ENCODE measurements at regions not wholly inside any gene's neighbourhood (a gene's known extent, or its start where the extent isn't known, plus 50 kb on each side); places are given as distances from the start of the nearest gene placed in this dataset.

DNA sequence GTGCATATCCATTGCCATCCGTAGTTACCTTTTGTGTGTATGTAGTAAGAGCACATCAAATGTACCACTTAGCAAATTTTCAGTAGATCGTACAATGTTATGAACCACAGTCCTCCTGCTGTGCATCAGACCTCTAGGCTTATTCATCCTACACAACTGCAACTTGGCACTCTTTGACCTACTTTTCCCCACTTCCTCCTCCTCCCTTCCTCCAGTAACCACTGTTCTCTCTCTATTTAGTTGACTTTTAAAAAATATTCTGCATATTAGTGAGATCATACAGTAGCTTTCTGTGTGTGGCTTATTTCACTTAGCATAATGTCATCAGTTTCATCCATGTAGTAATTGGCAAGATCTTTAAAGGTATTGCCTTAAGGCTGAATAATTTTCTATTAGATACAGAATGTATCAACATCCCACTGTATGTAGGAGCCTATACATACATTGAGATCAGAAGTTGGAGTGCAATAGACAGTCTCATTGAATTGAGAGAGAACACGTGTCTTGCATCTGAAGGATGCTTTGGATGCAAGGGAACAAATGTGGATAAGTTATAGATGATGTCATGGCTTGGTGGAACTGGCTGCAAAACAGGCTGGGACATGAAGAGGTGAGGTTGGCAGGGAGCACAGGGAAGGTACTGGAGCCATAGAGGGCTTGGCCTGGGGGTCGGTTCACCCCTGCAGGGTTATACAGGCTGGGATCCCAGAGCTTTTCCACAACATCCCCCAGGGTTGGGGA is 83.0 kb upstream of the FAM180A start:
- Histone ChIP-seq H3K27ac (ENCODE audit: low read depth, low read length) (no peak overlapping the region), H3K9me2 (replicated peaks; ENCODE audit: control insufficient read depth, low read length) (no peaks in the 10 kb centered on the region), H3F3A (ENCODE audit: control insufficient read depth, insufficient read depth) (no peaks in the 10 kb centered on the region), H3K79me2 (ENCODE audit: control insufficient read depth, low read length) (no peaks in the 10 kb centered on the region), H3K36me3 (ENCODE audit: control insufficient read depth, low read length) (no peaks in the 10 kb centered on the region), H4K20me1 (ENCODE audit: control insufficient read depth, insufficient read depth, low read depth, low read length) (no peaks in the 10 kb centered on the region), H3K9me3 (ENCODE audit: control insufficient read depth, insufficient read depth, low read length) (no peaks in the 10 kb centered on the region), H3K27me3 (ENCODE audit: control insufficient read depth, low read length) (no peaks in the 10 kb centered on the region), H3K4me3 (ENCODE audit: low read length) (no peak overlapping the region), H3K4me1 (ENCODE audit: control insufficient read depth, low read length) (no peaks in the 10 kb centered on the region), H3K4me2 (ENCODE audit: low read length) (no peak overlapping the region)
- TF ChIP-seq EZH2phosphoT487 (IDR thresholded peaks at IDR 0.05; ENCODE audit: borderline replicate concordance, low read length): no peak
- TF ChIP-seq, protein P1, sequence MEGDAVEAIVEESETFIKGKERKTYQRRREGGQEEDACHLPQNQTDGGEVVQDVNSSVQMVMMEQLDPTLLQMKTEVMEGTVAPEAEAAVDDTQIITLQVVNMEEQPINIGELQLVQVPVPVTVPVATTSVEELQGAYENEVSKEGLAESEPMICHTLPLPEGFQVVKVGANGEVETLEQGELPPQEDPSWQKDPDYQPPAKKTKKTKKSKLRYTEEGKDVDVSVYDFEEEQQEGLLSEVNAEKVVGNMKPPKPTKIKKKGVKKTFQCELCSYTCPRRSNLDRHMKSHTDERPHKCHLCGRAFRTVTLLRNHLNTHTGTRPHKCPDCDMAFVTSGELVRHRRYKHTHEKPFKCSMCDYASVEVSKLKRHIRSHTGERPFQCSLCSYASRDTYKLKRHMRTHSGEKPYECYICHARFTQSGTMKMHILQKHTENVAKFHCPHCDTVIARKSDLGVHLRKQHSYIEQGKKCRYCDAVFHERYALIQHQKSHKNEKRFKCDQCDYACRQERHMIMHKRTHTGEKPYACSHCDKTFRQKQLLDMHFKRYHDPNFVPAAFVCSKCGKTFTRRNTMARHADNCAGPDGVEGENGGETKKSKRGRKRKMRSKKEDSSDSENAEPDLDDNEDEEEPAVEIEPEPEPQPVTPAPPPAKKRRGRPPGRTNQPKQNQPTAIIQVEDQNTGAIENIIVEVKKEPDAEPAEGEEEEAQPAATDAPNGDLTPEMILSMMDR (IDR thresholded peaks at IDR 0.05; ENCODE audit: low read depth, low read length, poor library complexity, severe bottlenecking): no peak

DNA sequence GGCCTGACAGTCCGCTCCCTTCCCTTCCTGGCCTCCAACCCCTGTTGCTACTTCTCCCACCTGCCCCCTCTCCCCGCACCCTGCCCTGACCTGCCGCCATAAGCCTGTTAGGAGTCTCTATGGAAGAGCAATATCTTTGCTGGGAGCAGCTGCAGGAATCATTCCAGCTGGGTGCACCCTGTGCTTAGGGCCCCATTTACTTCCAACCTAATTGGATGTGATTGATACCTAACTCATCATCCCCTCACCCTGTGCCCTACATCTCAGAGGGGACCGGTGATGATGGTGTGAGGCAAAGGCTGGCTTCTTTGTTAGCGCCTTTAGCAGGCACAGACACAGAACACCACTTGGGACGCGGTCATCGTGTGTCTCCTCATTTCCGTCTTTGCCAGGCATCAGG is 80.0 kb upstream of the FAM180A start:
- H3K4me1 ChIP-seq (ENCODE audit: control insufficient read depth, low read length): no peaks in the 10 kb centered on the region
- H4K20me1 ChIP-seq (ENCODE audit: control insufficient read depth, insufficient read depth, low read depth, low read length): no peaks in the 10 kb centered on the region

DNA sequence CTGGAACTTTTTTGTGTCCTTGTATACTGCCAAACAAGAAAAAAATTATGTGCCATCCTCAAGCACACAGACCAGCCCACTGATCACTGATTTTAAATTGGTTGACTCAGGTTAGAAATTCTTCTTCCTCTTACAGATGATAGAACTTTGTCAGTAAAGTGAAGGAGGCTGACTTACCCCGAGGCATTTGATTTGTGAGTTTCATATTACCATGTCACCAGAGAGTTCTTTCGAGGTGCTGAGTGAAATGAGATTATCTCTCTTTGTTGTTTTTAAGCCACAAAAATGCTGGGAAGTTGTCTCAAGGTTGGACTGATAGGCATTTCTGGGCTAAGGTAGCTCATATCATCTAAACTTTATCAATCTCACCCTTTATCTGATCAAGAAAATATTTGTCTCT is 78.8 kb upstream of the FAM180A start:
- no peak overlapping the region for H3K4me2 ChIP-seq (ENCODE audit: low read length)
- H3K27me3 ChIP-seq (ENCODE audit: control insufficient read depth, low read length): no peaks in the 10 kb centered on the region
- no peak for TF ChIP-seq EZH2phosphoT487 (IDR thresholded peaks at IDR 0.05; ENCODE audit: borderline replicate concordance, low read length)
- TF ChIP-seq, protein P1 (IDR thresholded peaks at IDR 0.05; ENCODE audit: low read depth, low read length, poor library complexity, severe bottlenecking): no peak
- no peaks in the 10 kb centered on the region for H3K4me1 ChIP-seq (ENCODE audit: control insufficient read depth, low read length)
- no peak overlapping the region for H3K27ac ChIP-seq (ENCODE audit: low read depth, low read length)
- no peaks in the 10 kb centered on the region for H3K9me3 ChIP-seq (ENCODE audit: control insufficient read depth, insufficient read depth, low read length)
- no peaks in the 10 kb centered on the region for H3K9me2 ChIP-seq (replicated peaks; ENCODE audit: control insufficient read depth, low read length)
- no peaks in the 10 kb centered on the region for H3K36me3 ChIP-seq (ENCODE audit: control insufficient read depth, low read length)
- no peak overlapping the region for H3K4me3 ChIP-seq (ENCODE audit: low read length)
- no peaks in the 10 kb centered on the region for H4K20me1 ChIP-seq (ENCODE audit: control insufficient read depth, insufficient read depth, low read depth, low read length)
- no peaks in the 10 kb centered on the region for H3F3A ChIP-seq (ENCODE audit: control insufficient read depth, insufficient read depth)
- H3K79me2 ChIP-seq (ENCODE audit: control insufficient read depth, low read length): no peaks in the 10 kb centered on the region

More for the DNA sequence above, 80.0 kb upstream of the FAM180A start:
- Histone ChIP-seq H3K9me3 (ENCODE audit: control insufficient read depth, insufficient read depth, low read length) (no peaks in the 10 kb centered on the region), H3K36me3 (ENCODE audit: control insufficient read depth, low read length) (no peaks in the 10 kb centered on the region), H3K27me3 (ENCODE audit: control insufficient read depth, low read length) (no peaks in the 10 kb centered on the region), H3K79me2 (ENCODE audit: control insufficient read depth, low read length) (no peaks in the 10 kb centered on the region), H3K4me2 (ENCODE audit: low read length) (no peak overlapping the region), H3K27ac (ENCODE audit: low read depth, low read length) (no peak overlapping the region), H3F3A (ENCODE audit: control insufficient read depth, insufficient read depth) (no peaks in the 10 kb centered on the region), H3K9me2 (replicated peaks; ENCODE audit: control insufficient read depth, low read length) (no peaks in the 10 kb centered on the region), H3K4me3 (ENCODE audit: low read length) (no peak overlapping the region)
- no peak for TF ChIP-seq EZH2phosphoT487 (IDR thresholded peaks at IDR 0.05; ENCODE audit: borderline replicate concordance, low read length)

DNA sequence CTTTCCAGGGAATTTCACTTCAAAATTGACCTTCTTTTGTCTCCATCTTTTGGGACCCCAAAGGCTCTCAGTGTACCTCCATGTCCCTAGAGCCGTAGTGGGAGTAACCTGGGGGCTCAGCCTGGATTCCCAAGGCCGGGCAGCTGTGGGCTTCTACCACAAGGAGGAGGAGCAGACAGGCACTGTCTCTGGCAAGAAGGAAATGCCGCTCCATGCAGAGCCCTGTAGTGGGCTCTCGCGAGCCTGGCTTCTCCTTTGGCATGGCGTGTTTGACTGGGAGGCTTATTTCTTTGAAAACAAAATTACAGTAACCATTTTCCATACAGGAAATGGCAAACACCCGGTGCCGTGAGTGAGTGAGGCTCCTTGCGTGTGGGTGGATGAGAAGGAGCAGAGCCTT is 76.8 kb upstream of the FAM180A start:
- no peaks in the 10 kb centered on the region for H3F3A ChIP-seq (ENCODE audit: control insufficient read depth, insufficient read depth)
- no peak overlapping the region for H3K4me3 ChIP-seq (ENCODE audit: low read length)
- H3K9me3 ChIP-seq (ENCODE audit: control insufficient read depth, insufficient read depth, low read length): no peaks in the 10 kb centered on the region
- H3K9me2 ChIP-seq (replicated peaks; ENCODE audit: control insufficient read depth, low read length): no peaks in the 10 kb centered on the region
- TF ChIP-seq, protein P1 (IDR thresholded peaks at IDR 0.05; ENCODE audit: low read depth, low read length, poor library complexity, severe bottlenecking): no peak
- TF ChIP-seq EZH2phosphoT487 (IDR thresholded peaks at IDR 0.05; ENCODE audit: borderline replicate concordance, low read length): no peak
- H3K36me3 ChIP-seq (ENCODE audit: control insufficient read depth, low read length): no peaks in the 10 kb centered on the region
- H4K20me1 ChIP-seq (ENCODE audit: control insufficient read depth, insufficient read depth, low read depth, low read length): no peaks in the 10 kb centered on the region
- no peak overlapping the region for H3K4me2 ChIP-seq (ENCODE audit: low read length)
- no peak overlapping the region for H3K27ac ChIP-seq (ENCODE audit: low read depth, low read length)
- 0 out of 2 replicates have a peak, but pooled peaks cover 4% of the 10 kb centered on the region for H3K27me3 ChIP-seq (ENCODE audit: control insufficient read depth, low read length)
- H3K79me2 ChIP-seq (ENCODE audit: control insufficient read depth, low read length): no peaks in the 10 kb centered on the region
- no peaks in the 10 kb centered on the region for H3K4me1 ChIP-seq (ENCODE audit: control insufficient read depth, low read length)
